NT2/D1 (cell line): ENCODE measurements at regions not wholly inside any gene's neighbourhood (a gene's known extent, or its start where the extent isn't known, plus 50 kb on each side); places are given as distances from the start of the nearest gene placed in this dataset.

Experiments
- YY1 ChIP-seq: IDR thresholded peaks from 2 replicates; pipeline ENCODE4 v1.6.1; 2011; ENCODE audit not compliant: insufficient read length, insufficient read depth
- ZNF274 ChIP-seq: IDR thresholded peaks from 2 replicates; pipeline ENCODE4 v1.6.1; 2011; ENCODE audit warnings: mild to moderate bottlenecking, low read depth, low read length

DNA sequence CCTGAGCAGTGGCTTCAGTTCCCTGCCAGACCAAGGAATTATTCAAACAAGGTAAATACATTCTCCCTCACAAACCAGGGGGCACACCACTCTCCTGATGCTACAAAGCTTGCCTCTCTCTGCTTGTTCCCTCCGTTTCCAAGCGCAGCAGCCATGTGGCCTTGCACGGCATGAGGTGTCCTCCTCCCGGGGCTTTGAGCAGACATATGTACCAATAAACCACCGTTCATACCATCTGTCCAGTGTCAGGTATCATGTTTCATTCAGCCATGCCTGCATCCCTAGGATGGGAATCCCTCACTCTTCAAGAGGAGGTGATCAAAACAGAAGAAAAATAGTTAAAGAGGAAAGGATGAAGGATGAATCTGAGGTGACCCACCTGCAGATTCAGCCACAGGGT is 282.7 kb downstream of the ENC1 start:
- no peak for TF ChIP-seq ZNF274
- no peak for TF ChIP-seq YY1
